ENCODE measurements at regions not wholly inside any gene's neighbourhood (a gene's known extent, or its start where the extent isn't known, plus 50 kb on each side); places are given as distances from the start of the nearest gene placed in this dataset.

DNA sequence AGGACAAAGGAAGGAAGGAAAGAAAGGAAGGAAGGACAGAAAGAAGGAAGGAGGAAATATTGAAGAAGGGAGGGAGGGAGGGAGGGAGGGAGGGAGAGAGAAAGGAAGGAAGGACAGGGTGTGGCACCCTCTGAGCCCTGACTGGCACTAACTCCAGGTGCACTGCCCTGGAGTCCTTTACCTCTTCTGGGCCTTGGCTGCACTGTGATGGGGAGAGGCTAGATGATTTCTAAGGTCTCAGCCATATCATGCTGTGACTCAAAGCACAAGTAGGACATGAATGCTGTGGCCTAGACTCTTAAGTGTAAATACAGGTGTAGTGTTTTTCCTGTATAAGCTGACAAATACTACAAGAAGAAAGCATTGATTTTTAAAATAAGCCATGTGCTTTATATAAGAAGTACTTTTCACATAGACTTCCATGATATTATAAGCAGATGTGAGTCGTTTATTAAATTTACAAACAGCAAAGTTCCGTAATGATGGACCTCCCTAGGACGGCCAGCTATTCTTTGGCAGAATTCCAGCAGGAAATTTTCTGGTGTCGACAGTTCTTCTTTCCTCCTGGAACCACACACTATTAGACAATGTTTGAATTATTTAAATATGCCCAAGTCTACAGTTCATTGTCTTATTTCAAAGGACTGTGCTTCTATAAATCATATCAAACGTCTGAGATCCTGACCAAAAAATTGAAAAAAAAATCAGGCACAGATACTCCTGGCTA is 213.8 kb upstream of the C2CD4B start:
- no peaks in the 10 kb centered on the region for H3K36me3 Mint-ChIP-seq
- ATAC-seq (no peak), DNase-seq (ENCODE audit: low spot score) (no peak)
- peaks cover 0 to 3% of the 10 kb centered on the region in 2 donors for H3K4me1 Mint-ChIP-seq (ENCODE audit: low read depth in 2 of 2)
- peaks cover 28 to 30% of the 10 kb centered on the region in 2 donors for H3K27me3 Mint-ChIP-seq
- H3K9me3 Mint-ChIP-seq = no peaks in the 10 kb centered on the region
- no peak overlapping the region for H3K27ac Mint-ChIP-seq
- no peak overlapping the region for H3K4me3 Mint-ChIP-seq

GRCh38 chr15:62380011-62380410 is 214.9 kb upstream of the C2CD4B start:
- Mint-ChIP-seq H3K4me3 (no peak overlapping the region), H3K27ac (no peak overlapping the region), H3K27me3 (peaks cover 31 to 36% of the 10 kb centered on the region in 2 donors), H3K4me1 (ENCODE audit: low read depth in 2 of 2) (peaks cover 0 to 3% of the 10 kb centered on the region in 2 donors), H3K9me3 (no peaks in the 10 kb centered on the region), H3K36me3 (no peaks in the 10 kb centered on the region)
- ATAC-seq = no peak
- no peak for DNase-seq (ENCODE audit: low spot score)

- Mint-ChIP-seq H3K36me3 (no peaks in the 10 kb centered on the region), H3K4me3 (no peak overlapping the region), H3K27me3 (peaks cover 32 to 39% of the 10 kb centered on the region in 2 donors), H3K27ac (no peak overlapping the region), H3K9me3 (no peaks in the 10 kb centered on the region), H3K4me1 (ENCODE audit: low read depth in 2 of 2) (peaks cover 0 to 3% of the 10 kb centered on the region in 2 donors)
- ATAC-seq (no peak), DNase-seq (ENCODE audit: low spot score) (no peak)
These were observed 217.0 kb upstream of the C2CD4B start for GRCh38 chr15:62382046-62382445.

- peak; percentile 92 to 95 for ATAC-seq
- Mint-ChIP-seq H3K4me3 (peak within 1 kb of the TSS; percentile 90), H3K27me3 (peaks cover 12 to 19% of the 10 kb centered on the region in 2 donors), H3K4me1 (ENCODE audit: low read depth in 2 of 2) (peaks cover 13 to 19% of the 10 kb centered on the region in 2 donors), H3K36me3 (no peaks in the 10 kb centered on the region), H3K9me3 (no peaks in the 10 kb centered on the region), H3K27ac (peak within 1 kb of the TSS; percentile 65 to 86)
- peak; percentile 83 for DNase-seq (ENCODE audit: low spot score)
These were observed 225.1 kb upstream of the C2CD4B start, which contains the start of gene TLN2 for GRCh38 chr15:62389885-62390790. Gene TLN2 (plus strand): TSS chr15:62390550.

DNA sequence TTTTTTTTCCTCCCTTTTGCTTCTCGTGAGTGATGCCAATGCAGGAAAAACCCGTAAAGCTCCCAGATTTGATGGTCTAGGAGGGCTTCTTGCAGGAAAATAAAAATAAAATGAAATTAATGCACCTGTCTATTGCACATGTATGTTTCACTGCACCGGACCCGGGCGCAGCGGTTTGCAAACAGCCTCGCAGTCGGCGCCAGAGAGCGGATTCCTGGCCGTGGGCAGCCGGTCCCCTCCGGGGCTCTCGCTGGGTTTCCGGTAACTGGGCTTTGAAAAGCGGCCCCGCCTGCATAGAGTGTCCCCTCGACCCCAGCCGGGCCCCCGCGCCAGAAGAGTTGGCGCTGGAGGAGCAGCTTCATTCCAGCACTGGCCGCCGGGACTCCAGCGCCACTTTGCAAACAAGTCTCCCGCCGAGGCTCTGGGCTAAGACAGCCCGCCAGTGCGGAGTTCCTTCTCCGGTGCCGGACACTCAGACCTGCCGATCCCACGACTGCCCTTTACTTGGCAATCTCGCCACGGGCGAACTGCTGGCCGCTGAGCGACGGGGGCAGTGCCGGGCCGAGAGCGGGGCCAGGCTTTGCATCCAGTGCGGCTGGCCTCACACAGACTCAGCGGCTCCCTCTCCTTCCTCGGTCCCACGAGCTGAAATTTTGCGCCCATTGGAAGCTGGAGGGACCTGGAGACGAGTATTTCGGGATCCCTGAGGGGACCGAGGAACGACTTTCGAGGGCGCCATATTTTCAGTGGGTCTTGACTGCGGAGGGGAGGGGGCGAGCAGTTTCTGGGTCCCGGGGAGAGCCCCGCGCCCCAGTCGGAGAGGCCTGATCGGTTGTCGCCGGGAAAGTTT is 225.9 kb upstream of the C2CD4B start:
- no peak for DNase-seq (ENCODE audit: low spot score)
- peak overlapping the region in 1 of 2 donors; percentile 65 for H3K27ac Mint-ChIP-seq
- H3K9me3 Mint-ChIP-seq = no peaks in the 10 kb centered on the region
- peak; percentile 7 to 34 for ATAC-seq
- H3K4me1 Mint-ChIP-seq (ENCODE audit: low read depth in 2 of 2) = peaks cover 13 to 19% of the 10 kb centered on the region in 2 donors
- H3K4me3 Mint-ChIP-seq = peak overlapping the region; percentile 90
- no peaks in the 10 kb centered on the region for H3K36me3 Mint-ChIP-seq
- H3K27me3 Mint-ChIP-seq = peaks cover 10 to 17% of the 10 kb centered on the region in 2 donors

DNA sequence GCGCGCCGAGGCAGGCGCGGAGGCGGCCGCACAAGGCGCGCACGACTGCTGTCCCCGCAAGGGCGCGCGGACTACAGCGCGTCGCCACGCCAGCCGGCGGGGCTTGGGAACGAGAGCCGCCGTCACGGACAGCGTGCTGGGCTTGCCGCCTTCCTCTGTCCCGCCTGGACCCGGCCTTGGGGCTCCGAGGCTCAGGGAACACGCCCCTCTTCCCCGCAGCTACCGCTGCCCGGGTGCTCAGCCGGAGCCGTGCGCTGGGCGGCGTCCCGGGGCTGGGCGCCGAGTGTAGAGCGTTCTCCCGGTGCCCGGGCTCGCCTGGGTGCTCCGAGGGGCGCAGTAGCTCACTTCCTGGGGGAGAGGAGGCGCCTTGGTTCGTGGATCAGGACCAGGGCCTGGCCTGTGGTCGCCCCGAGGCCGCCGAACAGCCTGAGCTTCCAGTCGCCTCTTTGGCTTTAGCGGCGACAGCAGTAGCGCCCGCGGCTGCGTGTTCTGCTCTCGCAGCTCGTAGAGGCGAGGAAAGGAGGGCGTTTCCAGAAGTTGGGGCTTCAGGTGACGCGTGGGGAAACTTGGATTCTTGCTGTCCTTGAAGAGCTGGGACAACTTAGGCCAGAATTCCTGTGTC is 226.7 kb upstream of the C2CD4B start:
- H3K27me3 Mint-ChIP-seq = peaks cover 10 to 17% of the 10 kb centered on the region in 2 donors
- H3K4me1 Mint-ChIP-seq (ENCODE audit: low read depth in 2 of 2) = peaks cover 13 to 19% of the 10 kb centered on the region in 2 donors
- H3K9me3 Mint-ChIP-seq = no peaks in the 10 kb centered on the region
- DNase-seq (ENCODE audit: low spot score) = no peak
- H3K36me3 Mint-ChIP-seq = no peaks in the 10 kb centered on the region
- ATAC-seq = peak; percentile 58 to 59
- no peak overlapping the region for H3K27ac Mint-ChIP-seq
- H3K4me3 Mint-ChIP-seq = peak overlapping the region; percentile 90

GRCh38 chr15:62392376-62392775 is 227.3 kb upstream of the C2CD4B start:
- Mint-ChIP-seq H3K4me3 (peak overlapping the region; percentile 78), H3K4me1 (ENCODE audit: low read depth in 2 of 2) (peaks cover 13 to 19% of the 10 kb centered on the region in 2 donors), H3K36me3 (no peaks in the 10 kb centered on the region), H3K27me3 (peaks cover 10 to 17% of the 10 kb centered on the region in 2 donors), H3K27ac (no peak overlapping the region), H3K9me3 (no peaks in the 10 kb centered on the region)
- peak in 1 of 2 donors; percentile 18 for ATAC-seq
- DNase-seq (ENCODE audit: low spot score) = no peak

GRCh38 chr15:62393196-62393595 is 228.1 kb upstream of the C2CD4B start:
- H3K36me3 Mint-ChIP-seq = peaks cover 2% of the 10 kb centered on the region
- no peak overlapping the region for H3K27ac Mint-ChIP-seq
- ATAC-seq (no peak), DNase-seq (ENCODE audit: low spot score) (no peak)
- H3K9me3 Mint-ChIP-seq = peaks cover 1% of the 10 kb centered on the region
- H3K4me3 Mint-ChIP-seq = no peak overlapping the region
- peaks cover 13 to 19% of the 10 kb centered on the region in 2 donors for H3K4me1 Mint-ChIP-seq (ENCODE audit: low read depth in 2 of 2)
- H3K27me3 Mint-ChIP-seq = peaks cover 12 to 19% of the 10 kb centered on the region in 2 donors

- no peak overlapping the region for H3K27ac Mint-ChIP-seq
- H3K27me3 Mint-ChIP-seq = peaks cover 17 to 22% of the 10 kb centered on the region in 2 donors
- peaks cover 6% of the 10 kb centered on the region for H3K9me3 Mint-ChIP-seq
- ATAC-seq = no peak
- DNase-seq (ENCODE audit: low spot score) = no peak
- no peak overlapping the region for H3K4me3 Mint-ChIP-seq
- H3K36me3 Mint-ChIP-seq = peaks cover 7% of the 10 kb centered on the region
- peaks cover 13 to 19% of the 10 kb centered on the region in 2 donors for H3K4me1 Mint-ChIP-seq (ENCODE audit: low read depth in 2 of 2)
These were observed 229.0 kb upstream of the C2CD4B start for GRCh38 chr15:62394079-62394478.

GRCh38 chr15:62400778-62401177 is 235.7 kb upstream of the C2CD4B start:
- no peaks in the 10 kb centered on the region for H3K4me1 Mint-ChIP-seq (ENCODE audit: low read depth in 2 of 2)
- H3K9me3 Mint-ChIP-seq = peaks cover 10% of the 10 kb centered on the region
- peaks cover 29 to 47% of the 10 kb centered on the region in 2 donors for H3K27me3 Mint-ChIP-seq
- DNase-seq (ENCODE audit: low spot score) (no peak), ATAC-seq (no peak)
- H3K4me3 Mint-ChIP-seq = no peak overlapping the region
- H3K36me3 Mint-ChIP-seq = peaks cover 14% of the 10 kb centered on the region
- no peak overlapping the region for H3K27ac Mint-ChIP-seq

GRCh38 chr15:62402687-62403086 is 237.6 kb upstream of the C2CD4B start:
- DNase-seq (ENCODE audit: low spot score) = no peak
- Mint-ChIP-seq H3K27me3 (peaks cover 31 to 50% of the 10 kb centered on the region in 2 donors), H3K9me3 (peaks cover 10% of the 10 kb centered on the region), H3K4me3 (no peak overlapping the region), H3K4me1 (ENCODE audit: low read depth in 2 of 2) (no peaks in the 10 kb centered on the region), H3K36me3 (peaks cover 14% of the 10 kb centered on the region), H3K27ac (no peak overlapping the region)
- ATAC-seq = no peak

DNA sequence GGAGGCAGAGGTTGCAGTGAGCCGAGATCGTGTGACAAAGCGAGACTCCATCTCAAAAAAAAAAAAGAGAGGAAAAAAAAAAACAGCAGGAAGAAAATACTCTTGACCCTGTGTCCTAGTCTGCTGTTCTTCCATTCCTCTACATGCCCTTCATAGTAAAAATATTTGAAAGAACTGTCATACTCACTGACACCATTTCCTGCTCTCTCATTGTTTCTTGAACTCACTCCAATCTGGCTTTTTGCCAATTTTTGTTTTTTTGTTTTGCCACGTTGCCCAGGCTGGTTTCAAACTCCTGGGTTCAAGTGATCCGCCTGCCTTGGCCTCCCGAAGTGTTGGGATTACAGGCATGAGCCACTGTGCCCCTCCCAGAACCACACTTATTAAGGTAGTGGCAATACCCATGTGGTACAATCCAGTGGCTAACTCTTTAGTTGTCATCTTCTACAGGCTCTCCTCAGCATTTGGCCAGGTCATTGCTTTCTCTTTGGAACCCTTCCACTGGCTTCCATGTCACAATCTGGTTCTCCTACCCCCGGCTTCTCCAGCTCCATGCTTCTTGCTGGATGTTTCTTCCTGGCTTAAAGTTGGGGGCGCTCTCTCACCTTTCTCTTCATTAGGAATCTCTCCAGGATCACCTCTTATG is 238.2 kb upstream of the C2CD4B start:
- H3K4me1 Mint-ChIP-seq (ENCODE audit: low read depth in 2 of 2) = no peaks in the 10 kb centered on the region
- DNase-seq (ENCODE audit: low spot score) = no peak
- H3K9me3 Mint-ChIP-seq = peaks cover 7% of the 10 kb centered on the region
- H3K4me3 Mint-ChIP-seq = no peak overlapping the region
- no peak overlapping the region for H3K27ac Mint-ChIP-seq
- peaks cover 11% of the 10 kb centered on the region for H3K36me3 Mint-ChIP-seq
- H3K27me3 Mint-ChIP-seq = peaks cover 29 to 47% of the 10 kb centered on the region in 2 donors
- ATAC-seq = no peak

All from natural killer cell treated with Interleukin-12 subunit alpha and Interleukin-12 subunit beta and Interleukin-15 and Interleukin-18, amount 100 ng/mL, for 72 hours (primary cell).